Caco-2 (cell line): ENCODE measurements at regions not wholly inside any gene's neighbourhood (a gene's known extent, or its start where the extent isn't known, plus 50 kb on each side); places are given as distances from the start of the nearest gene placed in this dataset.

Experiments used
- BruUV-seq: library from RNA; stranded (reverse); fragments of 400-500 nt; replicated peaks from 2 replicates; lab custom pipeline; 2021; lab: Mats Ljungman, UMichigan
- CTCF ChIA-PET: fragments of 300-600 bp; sonication (Branson Sonifier 250); formaldehyde crosslinking; loops from one replicate; lab custom pipeline; 2022; ENCODE audit warnings: antibody characterized with exemption; lab: Charles Lee
- POLR2A ChIA-PET: fragments of 300-600 bp; sonication (Branson Sonifier 250); formaldehyde crosslinking; loops from one replicate; lab custom pipeline; 2022; ENCODE audit warnings: antibody characterized with exemption; lab: Charles Lee
- DNase-seq, 2 experiments: peaks; one replicate each; pipeline versions ENCODE4 v3.0.0 to v3.0.0-alpha.2; 2020 to 2022
- H3K27me3 ChIP-seq: replicated peaks from 2 replicates; pipeline ENCODE4 v1.6.0; 2011; ENCODE audit warnings: low read length; ENCODE audit not compliant: control insufficient read depth, insufficient read depth
- H3K36me3 ChIP-seq: 2 replicates; pipeline ENCODE4 v1.5.1; 2011; ENCODE audit warnings: low read length; ENCODE audit not compliant: control insufficient read depth, insufficient read depth
- H3K4me1 ChIP-seq: fragments of 250-450 bp; sonication (Bioruptor Pico); 2 replicates; pipeline ENCODE4 v1.5.1; 2020; ENCODE audit warnings: mild to moderate bottlenecking
- H3K4me3 ChIP-seq: 2 replicates; pipeline ENCODE4 v1.5.1; 2011; ENCODE audit warnings: low read depth, mild to moderate bottlenecking, control low read depth, low read length
- H3K9me3 ChIP-seq: fragments of 250-450 bp; sonication (Bioruptor Pico); 2 replicates; pipeline ENCODE4 v1.5.1; 2020; ENCODE audit warnings: mild to moderate bottlenecking, moderate library complexity
- H3K27ac Mint-ChIP-seq: one replicate; pipeline ENCODE4 v1.8.0; 2022; ENCODE audit warnings: mixed read lengths; ENCODE audit not compliant: unreplicated experiment
- H3K27me3 Mint-ChIP-seq: one replicate; pipeline ENCODE4 v1.8.0; 2022; ENCODE audit warnings: mixed read lengths; ENCODE audit not compliant: insufficient read depth, unreplicated experiment
- H3K36me3 Mint-ChIP-seq: one replicate; pipeline ENCODE4 v1.8.0; 2022; ENCODE audit warnings: mild to moderate bottlenecking, mixed read lengths; ENCODE audit not compliant: insufficient read depth, unreplicated experiment
- H3K4me1 Mint-ChIP-seq: one replicate; pipeline ENCODE4 v1.8.0; 2022; ENCODE audit warnings: low read depth, mixed read lengths; ENCODE audit not compliant: unreplicated experiment
- H3K4me3 Mint-ChIP-seq: one replicate; pipeline ENCODE4 v1.8.0; 2022; ENCODE audit warnings: mild to moderate bottlenecking, moderate library complexity, mixed read lengths; ENCODE audit not compliant: unreplicated experiment
- H3K9me3 Mint-ChIP-seq: one replicate; pipeline ENCODE4 v1.8.0; 2022; ENCODE audit warnings: mixed read lengths; ENCODE audit not compliant: unreplicated experiment
- CTCF ChIP-seq, 2 experiments: fragments of 200-600 bp in 1 of 2; IDR thresholded peaks; 1 replicate in 1 of 2; 2 replicates in 1 of 2; pipeline versions ENCODE4 v1.5.1 to v1.8.0; 2011 to 2022; ENCODE audit warnings: antibody characterized with exemption in 1 of 2, control low read depth in 1 of 2, inconsistent platforms in 1 of 2, low read depth in 1 of 2, low read length in 1 of 2, mild to moderate bottlenecking in 1 of 2, moderate library complexity in 1 of 2; ENCODE audit not compliant: insufficient read depth in 1 of 2, severe bottlenecking in 1 of 2, unreplicated experiment in 1 of 2
- intact Hi-C: fragments of 100-400 bp; cut with micrococcal nuclease; formaldehyde crosslinking; loops from one replicate; pipeline ENCODE4 v1.10.0; 2022; ENCODE audit not compliant: unreplicated experiment

GRCh38 chr21:24716281-24716918 is 890.9 kb downstream of the MRPL39 start:
- H3K27me3 Mint-ChIP-seq = peaks cover 5% of the 10 kb centered on the region
- no peak overlapping the region for H3K4me3 Mint-ChIP-seq
- Histone ChIP-seq H3K9me3 (no peaks in the 10 kb centered on the region), H3K36me3 (no peaks in the 10 kb centered on the region), H3K4me3 (no peak overlapping the region), H3K4me1 (no peaks in the 10 kb centered on the region), H3K27me3 (no peaks in the 10 kb centered on the region)
- no peaks in the 10 kb centered on the region for H3K36me3 Mint-ChIP-seq
- H3K4me1 Mint-ChIP-seq = no peaks in the 10 kb centered on the region
- no peak overlapping the region for H3K27ac Mint-ChIP-seq
- H3K9me3 Mint-ChIP-seq = no peaks in the 10 kb centered on the region
- CTCF ChIA-PET = no interaction called here
- no peak for DNase-seq
- intact Hi-C loops = no loop called here
- POLR2A ChIA-PET = no interaction called here
- no TSS peak for BruUV-seq
- no peak for TF ChIP-seq CTCF (IDR thresholded peaks at IDR 0.05; ENCODE audit: insufficient read depth in 1 of 2, low read depth in 1 of 2, low read length in 1 of 2, severe bottlenecking in 1 of 2, unreplicated experiment in 1 of 2)

- no peak overlapping the region for H3K4me3 ChIP-seq
- Mint-ChIP-seq H3K27ac (no peak overlapping the region), H3K4me3 (no peak overlapping the region), H3K27me3 (no peaks in the 10 kb centered on the region), H3K36me3 (no peaks in the 10 kb centered on the region), H3K4me1 (no peaks in the 10 kb centered on the region), H3K9me3 (no peaks in the 10 kb centered on the region)
- H3K27me3 ChIP-seq = no peaks in the 10 kb centered on the region
- CTCF ChIA-PET = no interaction called here
- no peaks in the 10 kb centered on the region for H3K9me3 ChIP-seq
- no peaks in the 10 kb centered on the region for H3K36me3 ChIP-seq
- POLR2A ChIA-PET = no interaction called here
- TF ChIP-seq CTCF (IDR thresholded peaks at IDR 0.05; ENCODE audit: insufficient read depth in 1 of 2, low read depth in 1 of 2, low read length in 1 of 2, severe bottlenecking in 1 of 2, unreplicated experiment in 1 of 2) = no peak
- intact Hi-C loops = no loop called here
- BruUV-seq = no TSS peak
- no peaks in the 10 kb centered on the region for H3K4me1 ChIP-seq
- DNase-seq = no peak
These were observed 892.6 kb downstream of the MRPL39 start for GRCh38 chr21:24714646-24715200.

GRCh38 chr21:24705201-24705600 is 902.1 kb downstream of the MRPL39 start:
- Mint-ChIP-seq H3K36me3 (no peaks in the 10 kb centered on the region), H3K4me3 (no peak overlapping the region), H3K27me3 (no peaks in the 10 kb centered on the region), H3K9me3 (no peaks in the 10 kb centered on the region), H3K27ac (no peak overlapping the region), H3K4me1 (no peaks in the 10 kb centered on the region)
- no TSS peak for BruUV-seq
- CTCF ChIA-PET = no interaction called here
- no peak overlapping the region for H3K4me3 ChIP-seq
- POLR2A ChIA-PET = no interaction called here
- no peak for TF ChIP-seq CTCF (IDR thresholded peaks at IDR 0.05; ENCODE audit: insufficient read depth in 1 of 2, low read depth in 1 of 2, low read length in 1 of 2, severe bottlenecking in 1 of 2, unreplicated experiment in 1 of 2)
- no peak for DNase-seq
- H3K4me1 ChIP-seq = no peaks in the 10 kb centered on the region
- no peaks in the 10 kb centered on the region for H3K9me3 ChIP-seq
- no peaks in the 10 kb centered on the region for H3K36me3 ChIP-seq
- no peaks in the 10 kb centered on the region for H3K27me3 ChIP-seq
- intact Hi-C loops = no loop called here
